DOHH2 (cell line): ENCODE measurements at regions not wholly inside any gene's neighbourhood (a gene's known extent, or its start where the extent isn't known, plus 50 kb on each side); places are given as distances from the start of the nearest gene placed in this dataset.

Experiments used
- CTCF ChIP-seq: fragments of 200-600 bp; sonication (generic); IDR thresholded peaks from one replicate; pipeline ENCODE4 v1.5.1; 2014; ENCODE audit warnings: antibody characterized with exemption, mild to moderate bottlenecking, low read depth, low read length; ENCODE audit not compliant: poor library complexity, severe bottlenecking
- EZH2phosphoT487 ChIP-seq: fragments of 200-600 bp; sonication (generic); IDR thresholded peaks from 2 replicates; pipeline ENCODE4 v1.6.1; 2017; ENCODE audit warnings: borderline replicate concordance, mild to moderate bottlenecking, antibody characterized with exemption, low read length, moderate library complexity, mixed read lengths

GRCh38 chr6:110040716-110041115, 62.6 kb downstream of the GPR6 start:
- TF ChIP-seq CTCF: no peak
- TF ChIP-seq EZH2phosphoT487: no peak
